K562 (cell line): ENCODE measurements at regions not wholly inside any gene's neighbourhood (a gene's known extent, or its start where the extent isn't known, plus 50 kb on each side); places are given as distances from the start of the nearest gene placed in this dataset.

ENCODE experiments used
- ATAC-seq: fragments of 200-7000 bp; cut with Tn5 transposase; 3 replicates; pipeline ENCODE4 v1.9.1; 2020; ENCODE audit warnings: moderate library complexity
- BruUV-seq: library from RNA; stranded (reverse); fragments of 400-500 nt; replicated peaks from 2 replicates; lab custom pipeline; 2021; lab: Mats Ljungman, UMichigan
- CTCF ChIA-PET: fragments of 300-600 bp; formaldehyde crosslinking; extraction: SDS; loops from one replicate; lab custom pipeline; 2021; ENCODE audit warnings: low intra/inter-chr PET ratio; lab: Yijun Ruan, JAX
- POLR2A ChIA-PET: fragments of 300-600, 350-650 bp; sonication (Branson Sonifier 250); formaldehyde crosslinking; extraction: SDS; loops from one replicate; lab custom pipeline; 2021; ENCODE audit warnings: antibody characterized with exemption, inconsistent platforms; lab: Yijun Ruan, JAX
- DNase-seq, 4 experiments: peaks; one replicate each; pipeline versions ENCODE4 v3.0.0 to v3.0.0-alpha.2; 2011 to 2018; ENCODE audit warnings: low spot score in 3 of 4, mixed read lengths in 3 of 4; ENCODE audit errors: extremely low read depth in 1 of 4
- FAIRE-seq: peaks from 2 replicates; lab custom pipeline; 2011; peaks lifted over from hg19 to GRCh38; lab: Jason Lieb, UNC
- H2AFZ ChIP-seq: 2 replicates; pipeline ENCODE4 v1.6.0; 2011; ENCODE audit warnings: low read depth, low read length, control low read depth, inconsistent platforms
- H3K27ac ChIP-seq: fragments of 200-600 bp; 3 replicates; pipeline ENCODE4 v1.8.0; 2011; ENCODE audit warnings: low read depth, mild to moderate bottlenecking, control low read depth, inconsistent platforms, low read length, moderate library complexity, mixed read lengths; ENCODE audit errors: extremely low read depth
- H3K27me3 ChIP-seq, 2 experiments: fragments of 300-600 bp in 1 of 2; 2 replicates in 1 of 2; 3 replicates in 1 of 2; pipeline versions ENCODE4 v1.6.0 to v1.8.0; 2011; ENCODE audit warnings: inconsistent platforms in 2 of 2, low read length in 2 of 2, mild to moderate bottlenecking in 1 of 2, mixed read lengths in 1 of 2, moderate library complexity in 1 of 2; ENCODE audit not compliant: control insufficient read depth in 2 of 2, insufficient read depth in 2 of 2
- H3K36me3 ChIP-seq: fragments of 300-600 bp; 3 replicates; pipeline ENCODE4 v1.8.0; 2011; ENCODE audit warnings: mild to moderate bottlenecking, low read length, inconsistent platforms; ENCODE audit not compliant: control insufficient read depth, insufficient read depth
- H3K4me1 ChIP-seq, 2 experiments: fragments of 200-600 bp in 1 of 2; replicated peaks in 1 of 2; 2 replicates in 1 of 2; 3 replicates in 1 of 2; pipeline versions ENCODE4 v1.5.1 to v1.8.0; 2011; ENCODE audit warnings: inconsistent platforms in 2 of 2, low read length in 2 of 2, mild to moderate bottlenecking in 1 of 2, mixed read lengths in 1 of 2, moderate library complexity in 1 of 2; ENCODE audit not compliant: control insufficient read depth in 2 of 2, insufficient read depth in 2 of 2
- H3K4me2 ChIP-seq: 2 replicates; pipeline ENCODE4 v1.6.1; 2011; ENCODE audit warnings: low read length, control low read depth, inconsistent platforms, mixed read lengths; ENCODE audit not compliant: insufficient read depth
- H3K4me3 ChIP-seq: fragments of 200-600 bp; sonication (generic), shearing (Covaris generic); 2 replicates; pipeline ENCODE4 v1.5.1; 2016; ENCODE audit warnings: control low read depth, inconsistent platforms
- H3K79me2 ChIP-seq: fragments of 200-600 bp; 3 replicates; pipeline ENCODE4 v1.8.0; 2011; ENCODE audit warnings: low read length, inconsistent platforms; ENCODE audit not compliant: control insufficient read depth, insufficient read depth
- H3K9ac ChIP-seq, 2 experiments: 2 replicates each; pipeline versions ENCODE4 v1.6.0 to v1.6.1; 2011; ENCODE audit warnings: low read depth in 2 of 2, low read length in 2 of 2, control low read depth in 1 of 2, inconsistent platforms in 1 of 2, mild to moderate bottlenecking in 1 of 2, mixed read lengths in 1 of 2; ENCODE audit not compliant: insufficient read depth in 1 of 2
- H3K9me1 ChIP-seq: one replicate; pipeline ENCODE4 v1.6.0; 2011; ENCODE audit warnings: inconsistent platforms, mild to moderate bottlenecking, low read length, moderate library complexity; ENCODE audit not compliant: control insufficient read depth, insufficient read depth
- H3K9me3 ChIP-seq: replicated peaks from 2 replicates; pipeline ENCODE4 v1.5.1; 2011; ENCODE audit warnings: low read depth, low read length, inconsistent platforms; ENCODE audit not compliant: control insufficient read depth, insufficient read depth
- H4K20me1 ChIP-seq: replicated peaks from 2 replicates; pipeline ENCODE4 v1.6.1; 2011; ENCODE audit warnings: low read length, inconsistent platforms, mixed read lengths; ENCODE audit not compliant: control insufficient read depth, insufficient read depth
- BRF2 ChIP-seq: IDR thresholded peaks from 3 replicates; pipeline ENCODE4 v1.6.1; 2011; ENCODE audit warnings: borderline replicate concordance, mild to moderate bottlenecking; ENCODE audit not compliant: insufficient read length, insufficient read depth
- MAFK ChIP-seq: IDR thresholded peaks from 2 replicates; pipeline ENCODE4 v1.6.1; 2011; ENCODE audit warnings: low read length, improper control_type of control experiment
- PKNOX1 ChIP-seq: fragments of 450-650 bp; IDR thresholded peaks from 2 replicates; pipeline ENCODE4 v1.6.1; 2016
- SRSF7 ChIP-seq: fragments of 200-400 bp; formaldehyde crosslinking; optimal IDR thresholded peaks from 2 replicates; pipeline ENCODE3; 2017; ENCODE audit warnings: mild to moderate bottlenecking, low read depth, low read length
- TCF7 ChIP-seq: sonication (generic); IDR thresholded peaks from 2 replicates; pipeline ENCODE4 v1.6.1; 2016; ENCODE audit warnings: antibody characterized with exemption, borderline replicate concordance
- XRCC4 ChIP-seq: IDR thresholded peaks from one replicate; pipeline ENCODE4 v1.6.1; 2011; ENCODE audit not compliant: insufficient read depth, insufficient read length; ENCODE audit errors: extremely low read depth
- WGBS: fragments of 100-300 bp; shearing (Covaris generic); methylation state at CpG from one replicate; pipeline ENCODE4 v1.1.6; 2016; ENCODE audit warnings: low coverage, mixed read lengths; ENCODE audit not compliant: insufficient coverage; ENCODE audit errors: missing lambda C conversion rate; 5-methylcytosine and 5-hydroxymethylcytosine counted together
- in situ Hi-C: fragments of 300-500 bp; cut with MboI; formaldehyde crosslinking; loops from 4 replicates; pipeline ENCODE4 v1.15.0; 2018; ENCODE audit warnings: inconsistent platforms, mixed read lengths
- intact Hi-C: fragments of 100-400 bp; cut with micrococcal nuclease; formaldehyde crosslinking; loops from 2 replicates; pipeline ENCODE4 v1.14.2; 2022

- TF ChIP-seq PKNOX1, result no peak
- no peak for TF ChIP-seq MAFK
- TF ChIP-seq TCF7, result no peak
Measured at GRCh38 chr20:11076434-11077105, 402.8 kb upstream of the JAG1 start (continued).

GRCh38 chr20:11077226-11077625 lies 403.4 kb upstream of the JAG1 start:
- no peak overlapping the region for H3K27ac ChIP-seq
- H4K20me1 ChIP-seq, result no peaks in the 10 kb centered on the region
- H3K27me3 ChIP-seq, result no peaks in the 10 kb centered on the region
- 0% methylated on average over 2 of the region's 2 CpGs for WGBS
- H3K4me1 ChIP-seq, result no peaks in the 10 kb centered on the region
- CTCF ChIA-PET, result no interaction called here
- intact Hi-C loops (no loop called here), in situ Hi-C loops (no loop called here)
- no peaks in the 10 kb centered on the region for H3K79me2 ChIP-seq
- no peak for ATAC-seq
- no peak overlapping the region for H2AFZ ChIP-seq
- H3K36me3 ChIP-seq, result no peaks in the 10 kb centered on the region
- no TSS peak for BruUV-seq
- no peak for DNase-seq
- H3K9me1 ChIP-seq, result no peaks in the 10 kb centered on the region
- no peak overlapping the region for H3K4me2 ChIP-seq
- no peak overlapping the region for H3K4me3 ChIP-seq
- TF ChIP-seq XRCC4 (no peak), SRSF7 (no peak), BRF2 (no peak)
- TF ChIP-seq, all 486 proteins: peak for 0
- no peaks in the 10 kb centered on the region for H3K9me3 ChIP-seq
- POLR2A ChIA-PET, result no interaction called here
- no peak for FAIRE-seq
- H3K9ac ChIP-seq, result no peak overlapping the region
